Right cardiac atrium (tissue), 5 donors: ENCODE measurements at regions not wholly inside any gene's neighbourhood (a gene's known extent, or its start where the extent isn't known, plus 50 kb on each side); places are given as distances from the start of the nearest gene placed in this dataset.

Source experiments
- ATAC-seq, 2 donors: fragments of 200-7000 bp; cut with Tn5 transposase; one replicate each; pipeline versions ENCODE4 v1.8.0 to v1.9.1; 2020; ENCODE audit warnings: moderate library complexity in 2 of 2, mild to moderate bottlenecking in 1 of 2
- DNase-seq, 3 donors: peaks; one replicate each; pipeline ENCODE4 v3.0.0-alpha.2; 2020
- H3K27ac ChIP-seq: one replicate; pipeline ENCODE4 v1.5.1; 2013; ENCODE audit warnings: mild to moderate bottlenecking, low read length, control low read depth, moderate library complexity
- H3K27me3 ChIP-seq: one replicate; pipeline ENCODE4 v1.6.1; 2013; ENCODE audit not compliant: control insufficient read depth, insufficient read depth
- H3K4me1 ChIP-seq: one replicate; pipeline ENCODE4 v1.6.1; 2013; ENCODE audit warnings: low read length; ENCODE audit not compliant: control insufficient read depth, insufficient read depth
- H3K4me3 ChIP-seq: one replicate; pipeline ENCODE4 v1.5.1; 2013; ENCODE audit warnings: low read length, control low read depth
- H3K9me3 ChIP-seq: one replicate; pipeline ENCODE4 v1.6.1; 2013; ENCODE audit warnings: low read length; ENCODE audit not compliant: control insufficient read depth
- WGBS: extraction: QIAGEN DNeasy Blood & Tissue Kit; methylation state at CpG from one replicate; pipeline ENCODE4 v1.1.7; 2013; 5-methylcytosine and 5-hydroxymethylcytosine counted together
- intact Hi-C, 4 donors: fragments of 100-400 bp; cut with DNase I; formaldehyde crosslinking; loops; one replicate each; pipeline versions ENCODE4 v1.11.0 to v1.14.0; 2022 to 2023
- donor health status: healthy with polysubstance abuse.
- donor health status: DM: no; HTN: yes; CAD: no.
- donor health status: DM: no; HTN: no; CAD: no.
- donor health status: DM: no; HTN: yes; CAD: no; lungs with severe emphysema.
- donor health status: DM: yes; HTN: yes; CAD: no.

- 54% methylated on average over 1 of the region's 1 CpG for WGBS
- intact Hi-C loops: no loop called here
- no peaks in the 10 kb centered on the region for H3K9me3 ChIP-seq
- H3K27ac ChIP-seq: no peak overlapping the region
- H3K4me1 ChIP-seq: peaks cover 3% of the 10 kb centered on the region
- ATAC-seq (no peak), DNase-seq (no peak)
- no peak overlapping the region for H3K4me3 ChIP-seq
- no peaks in the 10 kb centered on the region for H3K27me3 ChIP-seq
Measured at GRCh38 chr13:84686458-84686857, 804.2 kb upstream of the SLITRK1 start.

GRCh38 chr13:84684804-84685203 lies 802.5 kb upstream of the SLITRK1 start:
- intact Hi-C loops: no loop called here
- 84% methylated on average over 6 of the region's 6 CpGs for WGBS
- ATAC-seq: no peak
- no peak overlapping the region for H3K27ac ChIP-seq
- H3K9me3 ChIP-seq: no peaks in the 10 kb centered on the region
- peaks cover 3% of the 10 kb centered on the region for H3K4me1 ChIP-seq
- H3K4me3 ChIP-seq: no peak overlapping the region
- H3K27me3 ChIP-seq: no peaks in the 10 kb centered on the region
- no peak for DNase-seq

GRCh38 chr13:84684048-84684662 lies 801.9 kb upstream of the SLITRK1 start:
- ATAC-seq (no peak), DNase-seq (no peak)
- Histone ChIP-seq H3K4me1 (peaks cover 3% of the 10 kb centered on the region), H3K4me3 (no peak overlapping the region), H3K9me3 (no peaks in the 10 kb centered on the region), H3K27ac (no peak overlapping the region), H3K27me3 (no peaks in the 10 kb centered on the region)
- 55% methylated on average over 3 of the region's 3 CpGs for WGBS
- intact Hi-C loops: no loop called here

- intact Hi-C loops: no loop called here
- H3K27ac ChIP-seq: no peak overlapping the region
- ATAC-seq: no peak
- H3K9me3 ChIP-seq: no peaks in the 10 kb centered on the region
- no peak overlapping the region for H3K4me3 ChIP-seq
- no peak for DNase-seq
- peaks cover 3% of the 10 kb centered on the region for H3K4me1 ChIP-seq
- no peaks in the 10 kb centered on the region for H3K27me3 ChIP-seq
Measured at GRCh38 chr13:84683448-84683847, 801.2 kb upstream of the SLITRK1 start.

- ATAC-seq (no peak), DNase-seq (no peak)
- H3K27me3 ChIP-seq: no peaks in the 10 kb centered on the region
- WGBS: 78% methylated on average over 2 of the region's 2 CpGs
- H3K27ac ChIP-seq: no peak overlapping the region
- intact Hi-C loops: no loop called here
- no peak overlapping the region for H3K4me3 ChIP-seq
- no peaks in the 10 kb centered on the region for H3K4me1 ChIP-seq
- H3K9me3 ChIP-seq: no peaks in the 10 kb centered on the region
Measured at GRCh38 chr13:84677836-84678235, 795.6 kb upstream of the SLITRK1 start.

GRCh38 chr13:84672616-84673015 lies 790.3 kb upstream of the SLITRK1 start:
- Histone ChIP-seq H3K4me3 (no peak overlapping the region), H3K4me1 (no peaks in the 10 kb centered on the region), H3K27me3 (no peaks in the 10 kb centered on the region), H3K27ac (no peak overlapping the region), H3K9me3 (no peaks in the 10 kb centered on the region)
- ATAC-seq: no peak
- 55% methylated on average over 3 of the region's 3 CpGs for WGBS
- DNase-seq: no peak
- intact Hi-C loops: no loop called here

- intact Hi-C loops: no loop called here
- Histone ChIP-seq H3K27me3 (no peaks in the 10 kb centered on the region), H3K27ac (no peak overlapping the region), H3K4me3 (no peak overlapping the region), H3K4me1 (no peaks in the 10 kb centered on the region), H3K9me3 (no peaks in the 10 kb centered on the region)
- ATAC-seq: no peak
- 61% methylated on average over 1 of the region's 1 CpG for WGBS
- no peak for DNase-seq
Measured at GRCh38 chr13:84670245-84670644, 788.0 kb upstream of the SLITRK1 start.

GRCh38 chr13:84668637-84669036 lies 786.4 kb upstream of the SLITRK1 start:
- whole genome bisulfite sequencing: 75% methylated on average over 1 of the region's 1 CpG
- no peaks in the 10 kb centered on the region for H3K27me3 ChIP-seq
- H3K27ac ChIP-seq: no peak overlapping the region
- intact Hi-C loops: no loop called here
- DNase-seq (no peak), ATAC-seq (no peak)
- H3K9me3 ChIP-seq: no peaks in the 10 kb centered on the region
- no peak overlapping the region for H3K4me3 ChIP-seq
- H3K4me1 ChIP-seq: no peaks in the 10 kb centered on the region

- 75% methylated on average over 3 of the region's 3 CpGs for WGBS
- intact Hi-C loops: no loop called here
- no peak for ATAC-seq
Measured at GRCh38 chr13:84662491-84662890, 780.2 kb upstream of the SLITRK1 start.

GRCh38 chr13:84661718-84662117 lies 779.4 kb upstream of the SLITRK1 start:
- no peak for DNase-seq
- H3K4me1 ChIP-seq: no peaks in the 10 kb centered on the region
- ATAC-seq: no peak
- no peaks in the 10 kb centered on the region for H3K9me3 ChIP-seq
- intact Hi-C loops: no loop called here
- H3K27ac ChIP-seq: no peak overlapping the region
- H3K27me3 ChIP-seq: no peaks in the 10 kb centered on the region
- 76% methylated on average over 5 of the region's 5 CpGs for WGBS
- H3K4me3 ChIP-seq: no peak overlapping the region

More at GRCh38 chr13:84662491-84662890, 780.2 kb upstream of the SLITRK1 start:
- Histone ChIP-seq H3K27ac (no peak overlapping the region), H3K4me3 (no peak overlapping the region), H3K4me1 (no peaks in the 10 kb centered on the region), H3K9me3 (no peaks in the 10 kb centered on the region), H3K27me3 (no peaks in the 10 kb centered on the region)
- DNase-seq: no peak

GRCh38 chr13:84659359-84659661 lies 777.0 kb upstream of the SLITRK1 start:
- Histone ChIP-seq H3K9me3 (no peaks in the 10 kb centered on the region), H3K27ac (no peak overlapping the region), H3K4me1 (no peaks in the 10 kb centered on the region), H3K27me3 (no peaks in the 10 kb centered on the region), H3K4me3 (no peak overlapping the region)
- ATAC-seq (no peak), DNase-seq (no peak)
- intact Hi-C loops: no loop called here
